Stomach smooth muscle (tissue), 2 donors: ENCODE measurements at regions not wholly inside any gene's neighbourhood (a gene's known extent, or its start where the extent isn't known, plus 50 kb on each side); places are given as distances from the start of the nearest gene placed in this dataset.
"Not testable (repeated sequence)": the region's sequence is repeated elsewhere in the genome, so short reads cannot be mapped to it uniquely, and the experiment has no call there.

Source experiments
- H3K27ac ChIP-seq: one replicate; pipeline ENCODE4 v1.7.0; 2013; ENCODE audit warnings: mild to moderate bottlenecking, low read length, inconsistent platforms
- H3K27me3 ChIP-seq, 2 donors: one replicate each; pipeline ENCODE4 v1.7.0; 2013; ENCODE audit warnings: low read length in 2 of 2; ENCODE audit not compliant: insufficient read depth in 2 of 2, control insufficient read depth in 1 of 2
- H3K36me3 ChIP-seq, 2 donors: one replicate each; pipeline ENCODE4 v1.7.0; 2013; ENCODE audit warnings: low read length in 2 of 2; ENCODE audit not compliant: control insufficient read depth in 2 of 2, insufficient read depth in 2 of 2
- H3K4me1 ChIP-seq: one replicate; pipeline ENCODE4 v1.7.0; 2013; ENCODE audit warnings: low read length; ENCODE audit not compliant: control insufficient read depth, insufficient read depth
- H3K4me3 ChIP-seq, 2 donors: one replicate each; pipeline ENCODE4 v1.7.0; 2013; ENCODE audit warnings: low read length in 2 of 2
- H3K9ac ChIP-seq, 2 donors: one replicate each; pipeline ENCODE4 v1.7.0; 2013; ENCODE audit warnings: low read length in 2 of 2, mild to moderate bottlenecking in 1 of 2
- H3K9me3 ChIP-seq, 2 donors: one replicate each; pipeline ENCODE4 v1.7.0; 2013; ENCODE audit warnings: low read length in 2 of 2; ENCODE audit not compliant: control insufficient read depth in 2 of 2
- donor health status: healthy.
- donor health status: Pancreatic carcinoma.

DNA sequence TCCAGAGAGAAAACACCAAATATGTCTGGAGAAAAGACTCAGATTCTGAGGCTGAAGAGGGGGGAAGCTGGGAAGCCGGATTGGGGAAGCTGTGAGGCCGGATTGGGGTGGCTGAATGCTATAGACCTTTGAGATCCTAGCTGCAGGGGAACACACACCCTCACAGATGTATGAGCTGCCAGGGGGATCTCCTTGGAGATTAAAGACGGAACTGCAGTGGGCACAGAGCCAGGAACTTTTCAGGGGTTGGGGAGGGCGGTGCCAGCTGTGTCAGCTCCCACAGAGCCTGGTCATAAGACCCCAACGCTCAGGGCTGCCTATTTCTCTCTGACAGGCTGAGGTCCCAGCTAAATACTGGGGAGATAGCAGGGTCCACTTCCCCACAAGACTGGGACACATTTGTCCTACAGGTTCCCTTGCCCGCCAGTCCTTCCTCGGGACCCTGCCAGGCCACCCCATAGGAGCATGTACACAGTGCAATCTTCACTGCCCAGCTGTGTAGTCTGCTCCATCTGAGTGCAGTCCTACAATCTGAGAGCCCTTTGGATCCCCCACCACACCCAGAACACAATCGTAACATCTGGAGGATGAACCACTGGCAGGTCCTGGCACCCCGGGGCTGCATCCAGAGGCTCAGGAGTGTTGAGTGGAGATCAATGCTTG is 1893.9 kb downstream of the PCDH9 start:
- Histone ChIP-seq H3K27me3 (no peaks in the 10 kb centered on the region), H3K4me3 (no peak overlapping the region), H3K9me3 (no peaks in the 10 kb centered on the region), H3K4me1 (no peaks in the 10 kb centered on the region), H3K36me3 (no peaks in the 10 kb centered on the region), H3K27ac (no peak overlapping the region), H3K9ac (no peak overlapping the region)

DNA sequence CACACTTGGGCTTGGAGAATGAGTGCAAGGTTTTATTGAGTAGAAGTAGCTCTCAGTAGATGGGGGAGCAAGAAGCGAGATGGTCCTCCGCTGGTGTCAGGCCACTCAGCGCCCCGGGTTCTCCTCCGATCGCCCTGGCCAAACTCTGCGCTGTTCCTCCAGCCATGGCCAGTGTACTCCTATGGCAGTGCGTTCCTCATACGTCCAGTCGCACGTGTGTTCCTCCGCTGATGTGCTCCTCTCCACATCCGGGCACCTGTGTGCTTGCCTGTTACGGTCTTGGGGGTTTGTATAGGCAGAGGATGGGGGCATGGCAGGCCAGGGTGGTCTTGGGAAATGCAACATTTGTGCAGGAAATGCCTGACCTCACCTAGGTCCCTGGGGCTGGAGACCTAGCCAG is 1899.4 kb downstream of the PCDH9 start:
- Histone ChIP-seq H3K9me3 (no peaks in the 10 kb centered on the region), H3K4me1 (no peaks in the 10 kb centered on the region), H3K27me3 (no peaks in the 10 kb centered on the region), H3K27ac (no peak overlapping the region), H3K36me3 (no peaks in the 10 kb centered on the region), H3K4me3 (no peak overlapping the region), H3K9ac (no peak overlapping the region)

DNA sequence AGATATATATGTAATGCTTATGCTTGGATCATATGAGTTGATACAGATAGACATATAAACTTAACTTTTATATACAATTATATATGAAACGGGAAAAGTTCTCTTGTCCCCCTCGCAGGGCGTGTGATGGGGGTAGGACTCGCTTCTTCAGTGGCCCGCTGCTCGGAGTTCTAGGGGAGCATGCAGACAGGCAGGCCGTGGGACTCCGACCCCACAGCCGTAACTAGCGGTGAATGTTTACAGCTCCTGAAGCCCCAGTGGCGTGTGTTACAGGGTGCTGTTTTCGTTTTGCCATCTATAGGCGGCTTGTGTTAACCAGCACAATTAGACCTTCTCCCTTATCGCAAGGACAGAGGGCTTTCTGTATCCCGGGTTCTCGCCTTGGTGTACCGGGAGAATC is 1899.8 kb downstream of the PCDH9 start:
- Histone ChIP-seq H3K36me3 (no peaks in the 10 kb centered on the region), H3K27ac (no peak overlapping the region), H3K9me3 (no peaks in the 10 kb centered on the region), H3K4me1 (no peaks in the 10 kb centered on the region), H3K27me3 (no peaks in the 10 kb centered on the region), H3K9ac (no peak overlapping the region), H3K4me3 (no peak overlapping the region)

DNA sequence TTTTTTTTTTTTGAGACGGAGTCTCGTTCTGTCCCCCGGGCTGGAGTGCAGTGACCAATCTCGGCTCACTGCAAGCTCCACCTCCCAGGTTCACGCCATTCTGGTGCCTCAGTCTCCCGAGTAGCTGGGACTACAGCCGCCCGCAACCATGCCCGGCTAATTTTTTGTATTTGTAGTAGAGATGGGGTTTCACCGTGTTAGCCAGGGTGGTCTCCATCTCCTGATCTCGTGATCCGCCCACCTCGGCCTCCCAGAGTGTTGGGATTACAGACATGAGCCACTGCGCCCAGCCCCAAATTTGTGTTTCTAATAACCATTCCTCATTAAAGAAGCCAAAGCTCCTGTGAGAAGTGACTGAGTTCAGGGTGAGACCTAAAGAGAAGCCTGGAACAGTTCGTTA is 1906.9 kb downstream of the PCDH9 start:
- not testable (repeated sequence) for H3K27me3 ChIP-seq, H3K36me3 ChIP-seq, H3K27ac ChIP-seq, H3K9ac ChIP-seq, H3K4me3 ChIP-seq, H3K4me1 ChIP-seq, H3K9me3 ChIP-seq

DNA sequence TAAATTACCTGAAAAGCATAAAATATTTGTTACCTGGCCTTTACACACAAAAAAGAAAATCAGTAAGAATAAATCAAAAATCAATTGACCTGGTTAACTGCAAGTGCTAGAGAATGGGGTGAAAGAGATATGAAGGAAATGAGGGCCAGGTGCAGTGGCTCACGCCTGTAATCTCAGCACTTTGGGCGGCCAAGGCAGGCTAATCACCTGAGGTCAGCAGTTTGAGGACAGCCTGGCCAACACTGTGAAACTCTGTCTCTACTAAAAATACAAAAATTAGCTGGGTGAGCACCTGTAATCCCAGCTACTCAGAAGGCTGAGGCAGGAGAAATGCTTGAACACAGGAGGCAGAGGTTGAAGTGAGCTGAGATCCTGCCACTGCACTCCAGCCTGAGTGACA is 1908.7 kb downstream of the PCDH9 start:
- H3K27ac ChIP-seq, H3K4me3 ChIP-seq, H3K9me3 ChIP-seq, H3K36me3 ChIP-seq, H3K4me1 ChIP-seq, H3K9ac ChIP-seq, H3K27me3 ChIP-seq: not testable (repeated sequence)

DNA sequence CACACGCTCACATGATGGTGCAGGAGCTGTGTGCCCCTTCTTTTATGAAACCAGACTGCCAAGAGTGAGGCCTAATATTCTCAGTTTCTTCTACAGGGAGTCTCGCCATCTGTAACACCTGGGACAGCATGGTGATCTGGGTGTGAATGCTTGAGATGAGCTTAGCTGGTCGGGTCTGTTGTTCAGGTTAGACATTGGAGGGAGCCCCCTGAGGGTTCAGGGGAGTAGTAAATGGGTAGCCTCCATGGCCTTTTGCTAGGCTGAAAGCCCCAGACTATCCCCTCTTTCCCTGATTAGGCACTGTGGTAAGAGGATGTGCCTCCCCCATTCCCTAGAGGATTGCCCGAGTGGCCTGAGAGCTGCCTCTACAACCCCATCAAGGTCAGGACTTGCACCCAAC is 1916.1 kb downstream of the PCDH9 start:
- H3K9ac ChIP-seq = no peak overlapping the region
- H3K4me1 ChIP-seq = no peaks in the 10 kb centered on the region
- H3K27me3 ChIP-seq = no peaks in the 10 kb centered on the region
- no peaks in the 10 kb centered on the region for H3K36me3 ChIP-seq
- H3K27ac ChIP-seq = no peak overlapping the region
- H3K4me3 ChIP-seq = no peak overlapping the region
- H3K9me3 ChIP-seq = peaks cover 0 to 12% of the 10 kb centered on the region in 2 donors

DNA sequence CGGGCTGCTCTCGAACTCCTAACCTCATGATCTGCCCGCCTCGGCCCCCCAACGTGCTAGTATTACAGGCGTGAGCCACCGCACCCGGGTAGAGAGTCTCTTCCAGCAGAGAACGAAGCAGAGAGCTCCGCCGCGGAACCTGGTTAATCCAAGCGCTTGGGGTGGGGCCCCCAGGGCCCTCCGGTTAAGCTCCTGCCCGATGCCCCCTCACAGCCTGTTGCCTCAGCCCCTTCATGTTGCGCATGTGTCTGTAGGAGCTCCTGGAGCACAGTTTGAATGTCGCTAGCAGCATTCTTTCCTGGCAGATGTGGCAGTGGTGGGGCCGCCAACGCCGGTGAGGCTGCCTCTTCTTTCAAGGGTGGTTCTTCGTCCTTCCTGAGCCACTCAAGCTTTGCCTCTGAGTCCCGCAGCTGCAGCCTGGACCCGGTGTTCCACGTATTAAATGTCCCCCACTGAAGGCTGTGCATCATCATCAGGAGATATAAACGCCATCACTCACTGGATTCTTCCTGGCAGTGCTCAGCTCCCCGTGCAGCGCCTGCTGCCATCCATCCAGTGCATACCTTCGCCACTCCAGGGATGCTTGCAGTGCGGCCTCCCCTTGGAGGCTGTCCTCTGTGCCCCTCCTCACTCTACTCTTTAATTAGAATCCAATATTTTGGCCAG is 1919.3 kb downstream of the PCDH9 start:
- H3K4me1 ChIP-seq = no peaks in the 10 kb centered on the region
- peaks cover 0 to 12% of the 10 kb centered on the region in 2 donors for H3K9me3 ChIP-seq
- no peak overlapping the region for H3K4me3 ChIP-seq
- H3K27me3 ChIP-seq = no peaks in the 10 kb centered on the region
- H3K27ac ChIP-seq = no peak overlapping the region
- H3K36me3 ChIP-seq = no peaks in the 10 kb centered on the region
- no peak overlapping the region for H3K9ac ChIP-seq

DNA sequence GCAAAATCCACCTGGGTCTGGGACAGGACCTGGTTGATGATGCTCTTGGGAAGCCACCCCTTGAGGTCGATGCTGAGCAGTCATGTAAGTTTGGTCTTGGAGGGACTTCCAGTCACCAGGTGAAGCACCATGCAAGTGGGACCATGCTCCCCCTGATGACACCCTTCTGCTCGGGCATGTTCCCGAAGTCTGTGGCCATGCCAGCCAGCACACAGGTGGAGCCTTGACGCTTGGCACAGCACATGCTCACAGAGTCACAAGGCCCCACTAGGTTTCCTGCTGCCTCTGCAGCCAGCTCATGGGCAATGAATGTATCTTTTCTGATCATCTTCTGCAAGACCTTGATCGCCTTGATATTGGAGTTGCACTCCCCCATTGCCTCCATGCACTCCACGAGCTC is 1920.2 kb downstream of the PCDH9 start:
- no peaks in the 10 kb centered on the region for H3K36me3 ChIP-seq
- peaks cover 0 to 12% of the 10 kb centered on the region in 2 donors for H3K9me3 ChIP-seq
- no peak overlapping the region for H3K4me3 ChIP-seq
- H3K27ac ChIP-seq = no peak overlapping the region
- no peak overlapping the region for H3K9ac ChIP-seq
- H3K27me3 ChIP-seq = no peaks in the 10 kb centered on the region
- H3K4me1 ChIP-seq = no peaks in the 10 kb centered on the region

DNA sequence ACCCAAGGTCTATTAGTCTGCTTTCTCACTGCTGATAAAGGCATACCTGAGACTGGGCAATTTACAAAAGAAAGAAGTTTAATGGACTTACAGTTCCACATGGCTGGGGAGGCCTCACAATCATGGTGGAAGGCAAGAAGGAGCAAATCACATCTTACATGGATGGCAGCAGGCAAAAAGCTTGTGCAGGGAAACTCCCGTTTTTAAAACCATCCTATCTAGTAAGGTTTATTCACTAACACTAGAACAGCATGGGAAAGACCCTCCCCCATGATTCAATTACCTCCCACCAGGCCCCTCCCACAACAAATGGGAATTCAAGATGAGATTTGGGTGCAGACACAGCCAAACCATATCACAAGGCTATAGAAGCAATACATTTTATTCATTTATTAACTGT is 1921.4 kb downstream of the PCDH9 start:
- not testable (repeated sequence) for H3K4me1 ChIP-seq, H3K4me3 ChIP-seq, H3K36me3 ChIP-seq, H3K9me3 ChIP-seq, H3K27me3 ChIP-seq, H3K27ac ChIP-seq, H3K9ac ChIP-seq

DNA sequence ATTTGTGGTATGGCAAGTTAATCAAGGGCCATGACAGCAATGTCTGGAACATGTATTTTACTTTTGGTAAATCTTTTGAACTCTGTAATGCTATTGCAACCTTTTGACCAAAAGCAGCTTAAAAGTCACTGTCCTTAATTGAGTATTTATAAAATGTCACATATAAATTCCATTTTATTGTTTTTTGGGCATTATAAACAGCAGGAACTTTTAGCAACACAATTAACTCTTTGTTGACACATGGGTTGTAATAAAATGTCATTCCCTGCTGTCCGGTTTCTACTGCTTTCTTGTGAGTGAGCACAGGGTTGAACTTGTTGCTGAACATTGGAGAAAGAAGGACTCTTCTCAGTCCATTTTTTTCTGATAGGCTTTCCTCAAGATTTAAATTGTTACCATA is 1923.1 kb downstream of the PCDH9 start:
- H3K27me3 ChIP-seq = no peaks in the 10 kb centered on the region
- no peak overlapping the region for H3K27ac ChIP-seq
- no peak overlapping the region for H3K4me3 ChIP-seq
- H3K36me3 ChIP-seq = no peaks in the 10 kb centered on the region
- no peak overlapping the region for H3K9ac ChIP-seq
- H3K4me1 ChIP-seq = no peaks in the 10 kb centered on the region
- H3K9me3 ChIP-seq = peaks cover 0 to 3% of the 10 kb centered on the region in 2 donors

DNA sequence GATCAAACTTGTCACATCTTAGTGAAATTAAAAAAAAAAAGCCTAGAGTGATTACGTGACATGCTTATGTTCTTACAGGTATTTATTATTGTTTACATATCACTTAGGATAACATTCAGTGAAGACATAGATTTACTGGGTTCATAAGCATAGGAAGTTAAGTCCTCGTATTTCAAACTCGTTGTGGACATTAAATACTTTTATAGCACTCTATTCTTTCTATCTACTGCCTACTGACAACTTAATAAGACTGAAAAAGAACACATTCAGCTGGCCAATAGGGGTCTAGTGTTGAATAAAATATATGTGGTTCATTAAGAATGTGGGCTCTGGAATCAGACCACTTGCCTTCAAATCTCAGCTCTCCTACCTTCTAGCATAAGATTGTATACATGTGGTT is 1927.4 kb downstream of the PCDH9 start:
- Histone ChIP-seq H3K4me1 (no peaks in the 10 kb centered on the region), H3K4me3 (no peak overlapping the region), H3K9me3 (no peaks in the 10 kb centered on the region), H3K9ac (no peak overlapping the region), H3K27ac (no peak overlapping the region), H3K36me3 (no peaks in the 10 kb centered on the region), H3K27me3 (no peaks in the 10 kb centered on the region)
